ENCODE measurements at regions not wholly inside any gene's neighbourhood (a gene's known extent, or its start where the extent isn't known, plus 50 kb on each side); places are given as distances from the start of the nearest gene placed in this dataset.

GRCh38 chr12:105502426-105502930 lies 172.0 kb downstream of the C12orf75 start:
- H3K9ac ChIP-seq (ENCODE audit: insufficient read depth, low read length, poor library complexity, severe bottlenecking), result no peak overlapping the region
- H3K79me2 ChIP-seq (ENCODE audit: insufficient read depth, low read length), result no peaks in the 10 kb centered on the region
- TF ChIP-seq CTCF (IDR thresholded peaks at IDR 0.05), result no peak
- H3K36me3 Mint-ChIP-seq, result no peaks in the 10 kb centered on the region
- H3K4me2 ChIP-seq (replicated peaks; ENCODE audit: extremely low read depth, low read length, poor library complexity, severe bottlenecking), result no peak overlapping the region
- intact Hi-C loops (cut with micrococcal nuclease), result no loop called here
- peaks cover 5 to 15% (median 9%) of the 10 kb centered on the region in 3 donors for H3K27me3 Mint-ChIP-seq (ENCODE audit: low read depth in 3 of 3)
- no peak for DNase-seq
- H4K20me1 ChIP-seq (ENCODE audit: insufficient read depth, low read length), result no peaks in the 10 kb centered on the region
- no peaks in the 10 kb centered on the region for H3K4me1 ChIP-seq (ENCODE audit: control insufficient read depth in 1 of 2, insufficient read depth in 2 of 2, low read length in 2 of 2)
- no peak overlapping the region for H3K27ac ChIP-seq (ENCODE audit: low read depth in 1 of 2, low read length in 2 of 2)
- no peaks in the 10 kb centered on the region for H3K9me3 ChIP-seq (replicated peaks in 1 of 2; ENCODE audit: control insufficient read depth in 1 of 2, insufficient read depth in 1 of 2, low read length in 2 of 2)
- peaks cover 0 to 7% (median 0%) of the 10 kb centered on the region in 7 donors for H3K9me3 Mint-ChIP-seq
- no peak overlapping the region for H2AFZ ChIP-seq (ENCODE audit: insufficient read depth, low read depth, low read length, poor library complexity, severe bottlenecking)
- no peaks in the 10 kb centered on the region for H3K4me1 Mint-ChIP-seq
- peaks cover 0 to 9% of the 10 kb centered on the region in 2 donors for H3K27me3 ChIP-seq (ENCODE audit: control insufficient read depth in 2 of 2, insufficient read depth in 2 of 2, low read length in 2 of 2)
- no peaks in the 10 kb centered on the region for H3K36me3 ChIP-seq (replicated peaks in 1 of 2; ENCODE audit: control insufficient read depth in 1 of 2, insufficient read depth in 2 of 2, low read length in 2 of 2)
- no CpG with 5 or more reads among the region's 4 CpGs for WGBS (ENCODE audit: insufficient coverage)
- H3K4me3 ChIP-seq (replicated peaks in 1 of 3; ENCODE audit: low read depth in 2 of 3, low read length in 3 of 3), result no peak overlapping the region
- no peak overlapping the region for H3K27ac Mint-ChIP-seq
- H3K4me3 Mint-ChIP-seq, result no peak overlapping the region

- Histone ChIP-seq H3K4me3 (replicated peaks in 1 of 3; ENCODE audit: low read depth in 2 of 3, low read length in 3 of 3) (no peak overlapping the region), H3K36me3 (replicated peaks in 1 of 2; ENCODE audit: control insufficient read depth in 1 of 2, insufficient read depth in 2 of 2, low read length in 2 of 2) (no peaks in the 10 kb centered on the region), H3K27ac (ENCODE audit: low read depth in 1 of 2, low read length in 2 of 2) (no peak overlapping the region), H3K79me2 (ENCODE audit: insufficient read depth, low read length) (no peaks in the 10 kb centered on the region), H3K9ac (ENCODE audit: insufficient read depth, low read length, poor library complexity, severe bottlenecking) (no peak overlapping the region), H2AFZ (ENCODE audit: insufficient read depth, low read depth, low read length, poor library complexity, severe bottlenecking) (no peak overlapping the region), H4K20me1 (ENCODE audit: insufficient read depth, low read length) (no peaks in the 10 kb centered on the region), H3K4me1 (ENCODE audit: control insufficient read depth in 1 of 2, insufficient read depth in 2 of 2, low read length in 2 of 2) (no peaks in the 10 kb centered on the region), H3K9me3 (replicated peaks in 1 of 2; ENCODE audit: control insufficient read depth in 1 of 2, insufficient read depth in 1 of 2, low read length in 2 of 2) (no peaks in the 10 kb centered on the region), H3K27me3 (ENCODE audit: control insufficient read depth in 2 of 2, insufficient read depth in 2 of 2, low read length in 2 of 2) (peaks cover 0 to 9% of the 10 kb centered on the region in 2 donors), H3K4me2 (replicated peaks; ENCODE audit: extremely low read depth, low read length, poor library complexity, severe bottlenecking) (no peak overlapping the region)
- H3K27me3 Mint-ChIP-seq (ENCODE audit: low read depth in 3 of 3), result peaks cover 5 to 15% (median 9%) of the 10 kb centered on the region in 3 donors
- H3K27ac Mint-ChIP-seq, result no peak overlapping the region
- H3K9me3 Mint-ChIP-seq, result peaks cover 0 to 7% (median 0%) of the 10 kb centered on the region in 7 donors
- intact Hi-C loops (cut with micrococcal nuclease), result no loop called here
- 100% methylated on average over 1 of the region's 1 CpG for WGBS (ENCODE audit: insufficient coverage)
- no peak for TF ChIP-seq CTCF (IDR thresholded peaks at IDR 0.05)
- no peak overlapping the region for H3K4me3 Mint-ChIP-seq
- no peak for DNase-seq
- H3K36me3 Mint-ChIP-seq, result no peaks in the 10 kb centered on the region
- H3K4me1 Mint-ChIP-seq, result no peaks in the 10 kb centered on the region
Observed at GRCh38 chr12:105503619-105504018, 173.1 kb downstream of the C12orf75 start.
